Suprapubic skin (tissue), 4 donors: ENCODE measurements at regions not wholly inside any gene's neighbourhood (a gene's known extent, or its start where the extent isn't known, plus 50 kb on each side); places are given as distances from the start of the nearest gene placed in this dataset.

Experiments used
- DNase-seq, 2 donors: peaks; one replicate each; pipeline ENCODE4 v3.0.0-alpha.2; 2019; ENCODE audit warnings: low spot score in 2 of 2
- H3K27ac ChIP-seq: fragments of 200-600 bp; sonication (generic); one replicate; pipeline ENCODE4 v1.5.1; 2019
- H3K27me3 ChIP-seq: fragments of 200-600 bp; sonication (generic); one replicate; pipeline ENCODE4 v1.5.1; 2019
- H3K36me3 ChIP-seq: fragments of 200-600 bp; sonication (generic); one replicate; pipeline ENCODE4 v1.5.1; 2019
- H3K4me1 ChIP-seq: fragments of 200-600 bp; sonication (generic); one replicate; pipeline ENCODE4 v1.5.1; 2019
- H3K4me3 ChIP-seq: fragments of 200-600 bp; sonication (generic); one replicate; pipeline ENCODE4 v1.5.1; 2019; ENCODE audit warnings: mild to moderate bottlenecking
- H3K9me3 ChIP-seq: fragments of 200-600 bp; sonication (generic); one replicate; pipeline ENCODE4 v1.5.1; 2019
- CTCF ChIP-seq, 2 donors: fragments of 200-600 bp in 1 of 2; fragments of 450-650 bp in 1 of 2; sonication (generic) in 1 of 2; IDR thresholded peaks; one replicate each; pipeline ENCODE4 v1.5.1; 2016 to 2019; ENCODE audit warnings: antibody characterized with exemption in 2 of 2, mild to moderate bottlenecking in 1 of 2, moderate library complexity in 1 of 2
- EP300 ChIP-seq: sonication (generic); formaldehyde crosslinking; IDR thresholded peaks from one replicate; pipeline ENCODE4 v1.6.1; 2017; ENCODE audit warnings: antibody characterized with exemption
- POLR2A ChIP-seq, 2 donors: fragments of 450-650 bp; IDR thresholded peaks; one replicate each; pipeline ENCODE4 v1.6.1; 2017; ENCODE audit warnings: antibody characterized with exemption in 2 of 2, mild to moderate bottlenecking in 2 of 2, moderate library complexity in 2 of 2
- POLR2AphosphoS5 ChIP-seq, 3 donors: sonication (generic); formaldehyde crosslinking; IDR thresholded peaks; one replicate each; pipeline ENCODE4 v1.6.1; 2017; ENCODE audit warnings: antibody characterized with exemption in 3 of 3
- WGBS: methylation state at CpG from one replicate; pipeline ENCODE4 v1.1.5; 2018; 5-methylcytosine and 5-hydroxymethylcytosine counted together

- DNase-seq: no peak
- Histone ChIP-seq H3K27ac (no peak overlapping the region), H3K36me3 (no peaks in the 10 kb centered on the region), H3K4me1 (no peaks in the 10 kb centered on the region), H3K27me3 (no peaks in the 10 kb centered on the region), H3K4me3 (no peak overlapping the region), H3K9me3 (no peaks in the 10 kb centered on the region)
- 90% methylated on average over 4 of the region's 5 CpGs for WGBS
- TF ChIP-seq POLR2A (IDR thresholded peaks at IDR 0.05): no peak
Observed at GRCh38 chr5:111596705-111597104, 84.4 kb upstream of the STARD4 start.

- no peak for DNase-seq
- Histone ChIP-seq H3K27me3 (no peaks in the 10 kb centered on the region), H3K4me3 (no peak overlapping the region), H3K4me1 (no peaks in the 10 kb centered on the region), H3K27ac (no peak overlapping the region), H3K36me3 (no peaks in the 10 kb centered on the region), H3K9me3 (no peaks in the 10 kb centered on the region)
- 92% methylated on average over 2 of the region's 4 CpGs for WGBS
- TF ChIP-seq POLR2AphosphoS5 (IDR thresholded peaks at IDR 0.05) (no peak), EP300 (no peak), CTCF (IDR thresholded peaks at IDR 0.05) (no peak), POLR2A (IDR thresholded peaks at IDR 0.05) (no peak)
Observed at GRCh38 chr5:111595425-111595824, 83.1 kb upstream of the STARD4 start.

- Histone ChIP-seq H3K36me3 (no peaks in the 10 kb centered on the region), H3K4me3 (no peak overlapping the region), H3K9me3 (no peaks in the 10 kb centered on the region), H3K4me1 (peaks cover 2% of the 10 kb centered on the region), H3K27ac (no peak overlapping the region), H3K27me3 (no peaks in the 10 kb centered on the region)
- no peak for DNase-seq
- TF ChIP-seq POLR2A (IDR thresholded peaks at IDR 0.05): no peak
- no peak for TF ChIP-seq CTCF (IDR thresholded peaks at IDR 0.05)
- TF ChIP-seq EP300: no peak
- no peak for TF ChIP-seq POLR2AphosphoS5 (IDR thresholded peaks at IDR 0.05)
- WGBS: 95% methylated on average over 1 of the region's 1 CpG
Observed at GRCh38 chr5:111589316-111589715, 77.0 kb upstream of the STARD4 start.

- no peak for TF ChIP-seq EP300
- TF ChIP-seq POLR2AphosphoS5 (IDR thresholded peaks at IDR 0.05): no peak
- TF ChIP-seq POLR2A (IDR thresholded peaks at IDR 0.05): no peak
- TF ChIP-seq CTCF (IDR thresholded peaks at IDR 0.05): no peak
Observed at GRCh38 chr5:111587728-111588127, 75.4 kb upstream of the STARD4 start.

GRCh38 chr5:111585946-111586345, 73.6 kb upstream of the STARD4 start:
- no peak for DNase-seq
- no peaks in the 10 kb centered on the region for H3K27me3 ChIP-seq
- no peaks in the 10 kb centered on the region for H3K36me3 ChIP-seq
- H3K4me3 ChIP-seq: no peak overlapping the region
- WGBS: 60% methylated on average over 4 of the region's 4 CpGs
- TF ChIP-seq POLR2A (IDR thresholded peaks at IDR 0.05): no peak
- H3K4me1 ChIP-seq: peaks cover 10% of the 10 kb centered on the region
- H3K9me3 ChIP-seq: no peaks in the 10 kb centered on the region
- no peak overlapping the region for H3K27ac ChIP-seq

More at GRCh38 chr5:111587728-111588127, 75.4 kb upstream of the STARD4 start:
- H3K9me3 ChIP-seq: no peaks in the 10 kb centered on the region
- no peak for DNase-seq
- no peaks in the 10 kb centered on the region for H3K36me3 ChIP-seq
- H3K4me3 ChIP-seq: no peak overlapping the region
- no peak overlapping the region for H3K27ac ChIP-seq
- H3K4me1 ChIP-seq: peaks cover 9% of the 10 kb centered on the region
- no peaks in the 10 kb centered on the region for H3K27me3 ChIP-seq

GRCh38 chr5:111585291-111585690, 73.0 kb upstream of the STARD4 start:
- DNase-seq: no peak
- TF ChIP-seq CTCF (IDR thresholded peaks at IDR 0.05) (no peak), EP300 (no peak), POLR2A (IDR thresholded peaks at IDR 0.05) (no peak), POLR2AphosphoS5 (IDR thresholded peaks at IDR 0.05) (no peak)
- Histone ChIP-seq H3K9me3 (no peaks in the 10 kb centered on the region), H3K4me1 (peaks cover 10% of the 10 kb centered on the region), H3K36me3 (no peaks in the 10 kb centered on the region), H3K4me3 (no peak overlapping the region), H3K27ac (no peak overlapping the region), H3K27me3 (no peaks in the 10 kb centered on the region)
- WGBS: 80% methylated on average over 1 of the region's 1 CpG
